IMR-90 (cell line): ENCODE measurements at regions not wholly inside any gene's neighbourhood (a gene's known extent, or its start where the extent isn't known, plus 50 kb on each side); places are given as distances from the start of the nearest gene placed in this dataset.

Source experiments
- ATAC-seq: fragments of 200-7000 bp; cut with Tn5 transposase; 2 replicates; pipeline ENCODE4 v1.9.1; 2020; ENCODE audit warnings: low read depth, mild to moderate bottlenecking, moderate library complexity
- BruUV-seq: library from RNA; stranded (reverse); fragments of 400-500 nt; replicated peaks from 2 replicates; lab custom pipeline; 2021; lab: Mats Ljungman, UMichigan
- CTCF ChIA-PET: fragments of 300-600 bp; formaldehyde crosslinking; extraction: SDS; loops from one replicate; lab custom pipeline; 2021; ENCODE audit warnings: antibody characterized with exemption; lab: Yijun Ruan, JAX
- POLR2A ChIA-PET: fragments of 300-600 bp; sonication (Branson Sonifier 250); formaldehyde crosslinking; loops from one replicate; lab custom pipeline; 2022; ENCODE audit warnings: antibody characterized with exemption; ENCODE audit not compliant: unreplicated experiment; lab: Charles Lee
- DNase-seq: peaks from one replicate; pipeline ENCODE4 v3.0.0; 2013
- H2AFZ ChIP-seq: replicated peaks from 2 replicates; pipeline ENCODE3; 2013; ENCODE audit warnings: low read length, mild to moderate bottlenecking; ENCODE audit not compliant: poor library complexity
- H2AK5ac ChIP-seq: 2 replicates; pipeline ENCODE4 v1.6.1; 2013; ENCODE audit warnings: low read depth, low read length, inconsistent platforms
- H2AK9ac ChIP-seq: replicated peaks from 2 replicates; pipeline ENCODE3; 2013; ENCODE audit warnings: mild to moderate bottlenecking, low read depth, low read length, moderate library complexity; ENCODE audit not compliant: poor library complexity
- H2BK120ac ChIP-seq: 2 replicates; pipeline ENCODE4 v1.6.1; 2013; ENCODE audit warnings: low read depth, low read length, inconsistent platforms
- H2BK15ac ChIP-seq: 3 replicates; pipeline ENCODE4 v1.6.1; 2013; ENCODE audit warnings: low read depth, low read length, inconsistent platforms
- H2BK20ac ChIP-seq: 2 replicates; pipeline ENCODE4 v1.6.1; 2013; ENCODE audit warnings: low read depth, mild to moderate bottlenecking, inconsistent platforms, low read length, moderate library complexity
- H2BK5ac ChIP-seq: 2 replicates; pipeline ENCODE4 v1.6.1; 2013; ENCODE audit warnings: mild to moderate bottlenecking, low read depth, low read length, inconsistent platforms; ENCODE audit not compliant: poor library complexity, severe bottlenecking
- H3K14ac ChIP-seq: replicated peaks from 2 replicates; pipeline ENCODE4 v1.6.1; 2013; ENCODE audit warnings: low read depth, low read length, inconsistent platforms
- H3K18ac ChIP-seq: 2 replicates; pipeline ENCODE4 v1.6.1; 2013; ENCODE audit warnings: low read depth, low read length, control low read depth
- H3K23ac ChIP-seq: 2 replicates; pipeline ENCODE4 v1.6.1; 2013; ENCODE audit warnings: low read depth, low read length, inconsistent platforms
- H3K27ac ChIP-seq: 2 replicates; pipeline ENCODE4 v1.5.1; 2013; ENCODE audit warnings: mild to moderate bottlenecking, control low read depth, low read length; ENCODE audit not compliant: insufficient read depth
- H3K27me3 ChIP-seq: 2 replicates; pipeline ENCODE4 v1.6.1; 2013; ENCODE audit warnings: low read length; ENCODE audit not compliant: control insufficient read depth, insufficient read depth
- H3K36me3 ChIP-seq: 2 replicates; pipeline ENCODE4 v1.6.1; 2013; ENCODE audit warnings: low read length, mixed read lengths; ENCODE audit not compliant: control insufficient read depth, insufficient read depth
- H3K4ac ChIP-seq: 2 replicates; pipeline ENCODE4 v1.6.1; 2013; ENCODE audit warnings: low read depth, low read length, inconsistent platforms
- H3K4me1 ChIP-seq: 2 replicates; pipeline ENCODE4 v1.6.1; 2013; ENCODE audit warnings: low read length, mixed read lengths; ENCODE audit not compliant: control insufficient read depth, insufficient read depth
- H3K4me2 ChIP-seq: 2 replicates; pipeline ENCODE4 v1.6.1; 2013; ENCODE audit warnings: low read depth, mild to moderate bottlenecking, control low read depth, low read length, moderate library complexity
- H3K4me3 ChIP-seq: 2 replicates; pipeline ENCODE4 v1.5.1; 2013; ENCODE audit warnings: low read depth, mild to moderate bottlenecking, control low read depth, low read length, moderate library complexity; ENCODE audit not compliant: insufficient read depth
- H3K56ac ChIP-seq: 2 replicates; pipeline ENCODE4 v1.6.1; 2013; ENCODE audit warnings: low read length, inconsistent platforms; ENCODE audit not compliant: insufficient read depth; ENCODE audit errors: extremely low read depth
- H3K79me1 ChIP-seq, 2 experiments: 2 replicates each; pipeline ENCODE4 v1.6.1; 2013; ENCODE audit warnings: low read length in 2 of 2, inconsistent platforms in 1 of 2, low read depth in 1 of 2
- H3K9ac ChIP-seq: 2 replicates; pipeline ENCODE4 v1.6.1; 2013; ENCODE audit warnings: low read depth, low read length, control low read depth
- H3K9me1 ChIP-seq: 2 replicates; pipeline ENCODE4 v1.6.1; 2013; ENCODE audit warnings: low read length, inconsistent platforms; ENCODE audit not compliant: insufficient read depth
- H3K9me3 ChIP-seq: 2 replicates; pipeline ENCODE4 v1.6.1; 2013; ENCODE audit warnings: low read length; ENCODE audit not compliant: control insufficient read depth, insufficient read depth
- H4K20me1 ChIP-seq: 2 replicates; pipeline ENCODE4 v1.6.1; 2013; ENCODE audit warnings: low read length, inconsistent platforms; ENCODE audit not compliant: insufficient read depth
- H4K5ac ChIP-seq: 2 replicates; pipeline ENCODE4 v1.6.1; 2013; ENCODE audit warnings: mild to moderate bottlenecking, low read depth, low read length, control low read depth
- H4K8ac ChIP-seq, 2 experiments: 2 replicates each; pipeline ENCODE4 v1.6.1; 2013; ENCODE audit warnings: low read depth in 2 of 2, low read length in 2 of 2, control low read depth in 1 of 2, inconsistent platforms in 1 of 2
- H4K91ac ChIP-seq: 2 replicates; pipeline ENCODE4 v1.6.1; 2013; ENCODE audit warnings: low read depth, low read length, inconsistent platforms; ENCODE audit not compliant: insufficient read depth
- CEBPB ChIP-seq: IDR thresholded peaks from 2 replicates; pipeline ENCODE4 v1.6.1; 2012; ENCODE audit warnings: low read depth, low read length, improper control_type of control experiment
- CHD1 ChIP-seq: IDR thresholded peaks from 2 replicates; pipeline ENCODE4 v1.6.1; 2012; ENCODE audit warnings: low read depth, low read length, improper control_type of control experiment
- MXI1 ChIP-seq: IDR thresholded peaks from 2 replicates; pipeline ENCODE4 v1.6.1; 2012; ENCODE audit warnings: low read depth, mild to moderate bottlenecking, low read length, moderate library complexity, borderline replicate concordance
- RCOR1 ChIP-seq: IDR thresholded peaks from 2 replicates; pipeline ENCODE4 v1.6.1; 2012; ENCODE audit warnings: mild to moderate bottlenecking, low read length, improper control_type of control experiment; ENCODE audit not compliant: insufficient replicate concordance
- RFX5 ChIP-seq: IDR thresholded peaks from 2 replicates; pipeline ENCODE4 v1.8.0; 2012; ENCODE audit warnings: low read depth, mild to moderate bottlenecking, low read length, moderate library complexity
- WGBS, 2 experiments: methylation state at CpG; one replicate each; pipeline versions ENCODE4 v1.1.5 to v1.1.7; 2013; ENCODE audit warnings: missing lambda C conversion rate in 2 of 2; ENCODE audit not compliant: insufficient read length in 1 of 2; ENCODE audit errors: extremely low coverage in 2 of 2; 5-methylcytosine and 5-hydroxymethylcytosine counted together
- dilution Hi-C: fragments of 300-500 bp; cut with HindIII; formaldehyde crosslinking; loops from one replicate; pipeline ENCODE4 v1.14.3; 2018; ENCODE audit warnings: low sequenced_read_pairs; ENCODE audit not compliant: unreplicated experiment
- in situ Hi-C: fragments of 300-500 bp; cut with MboI; formaldehyde crosslinking; loops from 3 replicates; pipeline ENCODE4 v1.14.3; 2019; ENCODE audit warnings: low sequenced_read_pairs, inconsistent platforms, mixed read lengths
- intact Hi-C: fragments of 100-400 bp; cut with micrococcal nuclease; formaldehyde crosslinking; loops from 2 replicates; pipeline ENCODE4 v1.10.0; 2022

- no peaks in the 10 kb centered on the region for H3K79me1 ChIP-seq
- no peaks in the 10 kb centered on the region for H3K27me3 ChIP-seq
- no peak overlapping the region for H3K56ac ChIP-seq
- no peak overlapping the region for H4K91ac ChIP-seq
- no peaks in the 10 kb centered on the region for H3K36me3 ChIP-seq
- TF ChIP-seq CEBPB (no peak), MXI1 (no peak), RCOR1 (no peak), CHD1 (no peak), RFX5 (no peak)
- no peak overlapping the region for H3K14ac ChIP-seq
- no peak overlapping the region for H3K4me3 ChIP-seq
- no peak overlapping the region for H2AK5ac ChIP-seq
- H3K9me3 ChIP-seq, result no peaks in the 10 kb centered on the region
- H3K9me1 ChIP-seq, result no peaks in the 10 kb centered on the region
- H3K4me2 ChIP-seq, result no peak overlapping the region
- no TSS peak for BruUV-seq
- 80% methylated on average over 1 of the region's 7 CpGs; no CpG with 5 or more reads in 1 of the 2 experiments for WGBS, 2 experiments
- no peak for ATAC-seq
- no peak overlapping the region for H4K8ac ChIP-seq
- no peak overlapping the region for H4K5ac ChIP-seq
- no peak overlapping the region for H3K9ac ChIP-seq
- H3K4me1 ChIP-seq, result no peaks in the 10 kb centered on the region
- CTCF ChIA-PET, result no interaction called here
- no peak overlapping the region for H3K4ac ChIP-seq
- no peak overlapping the region for H2AK9ac ChIP-seq
- no peaks in the 10 kb centered on the region for H4K20me1 ChIP-seq
- intact Hi-C loops (no loop called here), dilution Hi-C loops (no loop called here), in situ Hi-C loops (no loop called here)
- no peak overlapping the region for H2BK5ac ChIP-seq
- no peak overlapping the region for H2BK120ac ChIP-seq
- DNase-seq, result no peak
- no peak overlapping the region for H2AFZ ChIP-seq
- POLR2A ChIA-PET, result no interaction called here
- no peak overlapping the region for H3K27ac ChIP-seq
- H3K18ac ChIP-seq, result no peak overlapping the region
- H2BK20ac ChIP-seq, result no peak overlapping the region
- H3K23ac ChIP-seq, result no peak overlapping the region
- no peak overlapping the region for H2BK15ac ChIP-seq
These were observed 83.9 kb upstream of the WWC1 start for GRCh38 chr5:168207450-168208029.
